ENCODE measurements at regions not wholly inside any gene's neighbourhood (a gene's known extent, or its start where the extent isn't known, plus 50 kb on each side); places are given as distances from the start of the nearest gene placed in this dataset.

DNA sequence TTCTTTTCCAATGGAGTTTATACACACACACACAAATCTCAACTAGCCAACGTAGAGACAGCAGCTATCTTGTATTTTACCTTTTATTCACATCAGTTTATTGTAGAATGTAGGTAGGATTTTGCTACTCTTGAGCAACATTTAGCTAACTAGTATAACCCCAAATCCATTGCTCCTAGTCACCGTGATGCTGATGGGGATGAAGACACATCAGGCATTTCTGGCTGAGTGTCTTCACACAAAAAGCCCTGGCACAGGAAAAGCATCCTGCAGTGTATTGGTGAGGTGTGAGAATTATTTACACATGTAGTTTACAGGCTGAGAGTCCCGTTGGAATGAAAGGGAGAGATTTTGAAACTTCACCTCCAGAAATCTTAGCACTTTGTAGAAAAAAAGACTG is 65.9 kb upstream of the FBXL4 start:
- intact Hi-C loops (cut with micrococcal nuclease; ENCODE audit: unreplicated experiment) = no loop called here
- under 1% methylated on average over 3 of the region's 3 CpGs for WGBS (ENCODE audit: low lambda C conversion rate)
- Histone ChIP-seq H2AFZ (ENCODE audit: low read length) (no peak overlapping the region), H3K9ac (ENCODE audit: insufficient read depth, low read depth, low read length) (no peak overlapping the region), H3K4me2 (ENCODE audit: low read depth, low read length) (no peak overlapping the region), H4K20me1 (ENCODE audit: insufficient read depth, low read length) (no peaks in the 10 kb centered on the region), H3K79me2 (ENCODE audit: insufficient read depth, low read length) (no peaks in the 10 kb centered on the region), H3K36me3 (replicated peaks in 1 of 2; ENCODE audit: control insufficient read depth in 1 of 2, insufficient read depth in 2 of 2, low read length in 2 of 2) (no peaks in the 10 kb centered on the region), H3K27ac (ENCODE audit: extremely low read length, insufficient read depth, low read length) (no peak overlapping the region), H3K9me3 (ENCODE audit: low read length) (no peaks in the 10 kb centered on the region), H3K4me3 (replicated peaks in 1 of 3; ENCODE audit: insufficient read depth in 1 of 3, low read depth in 2 of 3, low read length in 3 of 3) (no peak overlapping the region), H3K27me3 (ENCODE audit: control insufficient read depth in 1 of 2, insufficient read depth in 2 of 2, low read length in 2 of 2) (no peaks in the 10 kb centered on the region; a peak in 1 of 5 replicates), H3K4me1 (ENCODE audit: insufficient read depth, low read length) (no peaks in the 10 kb centered on the region)
- FAIRE-seq (no peak), ATAC-seq (no peak), DNase-seq (ENCODE audit: low spot score) (no peak)
- BruUV-seq (replicated peaks) = no TSS peak
- ChIA-PET POLR2A (no interaction called here), CTCF (ENCODE audit: low intra/inter-chr PET ratio, low total read pairs) (no interaction called here)
- in situ Hi-C loops (cut with HindIII; ENCODE audit: extremely low pct_ligation_motif_present, low pct_unique_long_range_greater_than_20kb) = no loop called here
- TF ChIP-seq ZNF552 (CRISPR knock-in tag; IDR thresholded peaks at IDR 0.05; ENCODE audit: borderline replicate concordance) (no peak), ZNF569 (CRISPR knock-in tag; IDR thresholded peaks at IDR 0.05; ENCODE audit: borderline replicate concordance) (no peak), SMARCE1 (IDR thresholded peaks at IDR 0.05; ENCODE audit: borderline replicate concordance) (no peak), ZBTB39 (CRISPR knock-in tag; IDR thresholded peaks at IDR 0.05) (no peak), THYN1 (CRISPR knock-in tag; IDR thresholded peaks at IDR 0.05; ENCODE audit: borderline replicate concordance, low read depth) (no peak), FUBP1 (CRISPR knock-in tag; IDR thresholded peaks at IDR 0.05; ENCODE audit: borderline replicate concordance) (no peak), TBX2 (CRISPR knock-in tag; IDR thresholded peaks at IDR 0.05; ENCODE audit: borderline replicate concordance) (no peak), ZNF317 (CRISPR knock-in tag; IDR thresholded peaks at IDR 0.05) (no peak), MXD3 (CRISPR knock-in tag; IDR thresholded peaks at IDR 0.05) (no peak), KDM3A (CRISPR knock-in tag; IDR thresholded peaks at IDR 0.05; ENCODE audit: low read depth) (no peak)
- TF ChIP-seq, protein P1, sequence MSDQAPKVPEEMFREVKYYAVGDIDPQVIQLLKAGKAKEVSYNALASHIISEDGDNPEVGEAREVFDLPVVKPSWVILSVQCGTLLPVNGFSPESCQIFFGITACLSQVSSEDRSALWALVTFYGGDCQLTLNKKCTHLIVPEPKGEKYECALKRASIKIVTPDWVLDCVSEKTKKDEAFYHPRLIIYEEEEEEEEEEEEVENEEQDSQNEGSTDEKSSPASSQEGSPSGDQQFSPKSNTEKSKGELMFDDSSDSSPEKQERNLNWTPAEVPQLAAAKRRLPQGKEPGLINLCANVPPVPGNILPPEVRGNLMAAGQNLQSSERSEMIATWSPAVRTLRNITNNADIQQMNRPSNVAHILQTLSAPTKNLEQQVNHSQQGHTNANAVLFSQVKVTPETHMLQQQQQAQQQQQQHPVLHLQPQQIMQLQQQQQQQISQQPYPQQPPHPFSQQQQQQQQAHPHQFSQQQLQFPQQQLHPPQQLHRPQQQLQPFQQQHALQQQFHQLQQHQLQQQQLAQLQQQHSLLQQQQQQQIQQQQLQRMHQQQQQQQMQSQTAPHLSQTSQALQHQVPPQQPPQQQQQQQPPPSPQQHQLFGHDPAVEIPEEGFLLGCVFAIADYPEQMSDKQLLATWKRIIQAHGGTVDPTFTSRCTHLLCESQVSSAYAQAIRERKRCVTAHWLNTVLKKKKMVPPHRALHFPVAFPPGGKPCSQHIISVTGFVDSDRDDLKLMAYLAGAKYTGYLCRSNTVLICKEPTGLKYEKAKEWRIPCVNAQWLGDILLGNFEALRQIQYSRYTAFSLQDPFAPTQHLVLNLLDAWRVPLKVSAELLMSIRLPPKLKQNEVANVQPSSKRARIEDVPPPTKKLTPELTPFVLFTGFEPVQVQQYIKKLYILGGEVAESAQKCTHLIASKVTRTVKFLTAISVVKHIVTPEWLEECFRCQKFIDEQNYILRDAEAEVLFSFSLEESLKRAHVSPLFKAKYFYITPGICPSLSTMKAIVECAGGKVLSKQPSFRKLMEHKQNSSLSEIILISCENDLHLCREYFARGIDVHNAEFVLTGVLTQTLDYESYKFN (CRISPR knock-in tag; conservative IDR thresholded peaks at IDR 0.05) = no peak
- TF ChIP-seq, protein P2, sequence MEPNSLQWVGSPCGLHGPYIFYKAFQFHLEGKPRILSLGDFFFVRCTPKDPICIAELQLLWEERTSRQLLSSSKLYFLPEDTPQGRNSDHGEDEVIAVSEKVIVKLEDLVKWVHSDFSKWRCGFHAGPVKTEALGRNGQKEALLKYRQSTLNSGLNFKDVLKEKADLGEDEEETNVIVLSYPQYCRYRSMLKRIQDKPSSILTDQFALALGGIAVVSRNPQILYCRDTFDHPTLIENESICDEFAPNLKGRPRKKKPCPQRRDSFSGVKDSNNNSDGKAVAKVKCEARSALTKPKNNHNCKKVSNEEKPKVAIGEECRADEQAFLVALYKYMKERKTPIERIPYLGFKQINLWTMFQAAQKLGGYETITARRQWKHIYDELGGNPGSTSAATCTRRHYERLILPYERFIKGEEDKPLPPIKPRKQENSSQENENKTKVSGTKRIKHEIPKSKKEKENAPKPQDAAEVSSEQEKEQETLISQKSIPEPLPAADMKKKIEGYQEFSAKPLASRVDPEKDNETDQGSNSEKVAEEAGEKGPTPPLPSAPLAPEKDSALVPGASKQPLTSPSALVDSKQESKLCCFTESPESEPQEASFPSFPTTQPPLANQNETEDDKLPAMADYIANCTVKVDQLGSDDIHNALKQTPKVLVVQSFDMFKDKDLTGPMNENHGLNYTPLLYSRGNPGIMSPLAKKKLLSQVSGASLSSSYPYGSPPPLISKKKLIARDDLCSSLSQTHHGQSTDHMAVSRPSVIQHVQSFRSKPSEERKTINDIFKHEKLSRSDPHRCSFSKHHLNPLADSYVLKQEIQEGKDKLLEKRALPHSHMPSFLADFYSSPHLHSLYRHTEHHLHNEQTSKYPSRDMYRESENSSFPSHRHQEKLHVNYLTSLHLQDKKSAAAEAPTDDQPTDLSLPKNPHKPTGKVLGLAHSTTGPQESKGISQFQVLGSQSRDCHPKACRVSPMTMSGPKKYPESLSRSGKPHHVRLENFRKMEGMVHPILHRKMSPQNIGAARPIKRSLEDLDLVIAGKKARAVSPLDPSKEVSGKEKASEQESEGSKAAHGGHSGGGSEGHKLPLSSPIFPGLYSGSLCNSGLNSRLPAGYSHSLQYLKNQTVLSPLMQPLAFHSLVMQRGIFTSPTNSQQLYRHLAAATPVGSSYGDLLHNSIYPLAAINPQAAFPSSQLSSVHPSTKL (CRISPR knock-in tag; IDR thresholded peaks at IDR 0.05) = no peak
